H9 (cell line): ENCODE measurements at regions not wholly inside any gene's neighbourhood (a gene's known extent, or its start where the extent isn't known, plus 50 kb on each side); places are given as distances from the start of the nearest gene placed in this dataset.

Experiments used
- DNase-seq: peaks from one replicate; pipeline ENCODE4 v3.0.0-alpha.2; 2017
- H2AFZ ChIP-seq: one replicate; pipeline ENCODE4 v1.6.1; 2013; ENCODE audit warnings: mild to moderate bottlenecking, low read length, control low read depth, moderate library complexity
- H2AK5ac ChIP-seq: 2 replicates; pipeline ENCODE4 v1.6.1; 2013; ENCODE audit warnings: low read length, control low read depth, mixed read lengths; ENCODE audit not compliant: insufficient read length
- H2BK120ac ChIP-seq: one replicate; pipeline ENCODE4 v1.6.1; 2013; ENCODE audit warnings: low read depth, mild to moderate bottlenecking, low read length, control low read depth, inconsistent platforms; ENCODE audit not compliant: poor library complexity, severe bottlenecking
- H2BK12ac ChIP-seq: 2 replicates; pipeline ENCODE4 v1.6.1; 2013; ENCODE audit warnings: low read length, control low read depth, mixed read lengths, low read depth; ENCODE audit not compliant: insufficient read length
- H2BK15ac ChIP-seq: 2 replicates; pipeline ENCODE4 v1.6.1; 2013; ENCODE audit warnings: low read depth, low read length, control low read depth
- H2BK20ac ChIP-seq: one replicate; pipeline ENCODE4 v1.6.1; 2013; ENCODE audit warnings: low read depth, mild to moderate bottlenecking, low read length, control low read depth, inconsistent platforms; ENCODE audit not compliant: poor library complexity, severe bottlenecking
- H2BK5ac ChIP-seq: 2 replicates; pipeline ENCODE4 v1.6.1; 2013; ENCODE audit warnings: low read length, control low read depth, mixed read lengths; ENCODE audit not compliant: insufficient read length
- H3K14ac ChIP-seq: 2 replicates; pipeline ENCODE4 v1.6.1; 2013; ENCODE audit warnings: low read length, control low read depth; ENCODE audit not compliant: insufficient read depth
- H3K18ac ChIP-seq: 2 replicates; pipeline ENCODE4 v1.6.1; 2013; ENCODE audit warnings: low read depth, mild to moderate bottlenecking, mixed read lengths, low read length, control low read depth; ENCODE audit not compliant: insufficient read length
- H3K23ac ChIP-seq: 2 replicates; pipeline ENCODE4 v1.6.1; 2013; ENCODE audit warnings: low read length, control low read depth, mixed read lengths, low read depth; ENCODE audit not compliant: insufficient read length
- H3K23me2 ChIP-seq: 2 replicates; pipeline ENCODE4 v1.6.1; 2013; ENCODE audit warnings: low read depth, mild to moderate bottlenecking, mixed read lengths, low read length, control low read depth; ENCODE audit not compliant: insufficient read length, poor library complexity, severe bottlenecking
- H3K27ac ChIP-seq: 2 replicates; pipeline ENCODE4 v1.5.1; 2013; ENCODE audit warnings: low read length, control low read depth, mixed read lengths, low read depth; ENCODE audit not compliant: insufficient read length
- H3K27me3 ChIP-seq: 2 replicates; pipeline ENCODE4 v1.6.1; 2013; ENCODE audit warnings: low read length, control low read depth, inconsistent platforms; ENCODE audit not compliant: insufficient read depth
- H3K4ac ChIP-seq: 2 replicates; pipeline ENCODE4 v1.6.1; 2013; ENCODE audit warnings: low read depth, mild to moderate bottlenecking, control low read depth, inconsistent platforms, low read length, moderate library complexity
- H3K4me1 ChIP-seq: 2 replicates; pipeline ENCODE4 v1.6.1; 2013; ENCODE audit warnings: low read length, control low read depth, inconsistent platforms; ENCODE audit not compliant: insufficient read depth
- H3K4me2 ChIP-seq: 2 replicates; pipeline ENCODE4 v1.6.1; 2013; ENCODE audit warnings: low read length, control low read depth, mixed read lengths; ENCODE audit not compliant: insufficient read length, insufficient read depth
- H3K56ac ChIP-seq: 2 replicates; pipeline ENCODE4 v1.6.1; 2013; ENCODE audit warnings: low read depth, mild to moderate bottlenecking, mixed read lengths, low read length, control low read depth; ENCODE audit not compliant: insufficient read length
- H3K79me1 ChIP-seq: 2 replicates; pipeline ENCODE4 v1.6.1; 2013; ENCODE audit warnings: low read depth, mild to moderate bottlenecking, moderate library complexity, low read length, control low read depth, inconsistent platforms; ENCODE audit not compliant: insufficient read depth, poor library complexity, severe bottlenecking
- H3K79me2 ChIP-seq: 2 replicates; pipeline ENCODE4 v1.6.1; 2013; ENCODE audit warnings: low read length, control low read depth, inconsistent platforms; ENCODE audit not compliant: insufficient read depth
- H3K9ac ChIP-seq: 2 replicates; pipeline ENCODE4 v1.6.1; 2013; ENCODE audit warnings: low read length, control low read depth, mixed read lengths; ENCODE audit not compliant: insufficient read length; ENCODE audit errors: extremely low read depth
- H3K9me3 ChIP-seq: one replicate; pipeline ENCODE4 v1.6.1; 2013; ENCODE audit warnings: low read depth, low read length, inconsistent platforms; ENCODE audit not compliant: control insufficient read depth
- H3T11ph ChIP-seq: one replicate; pipeline ENCODE4 v1.6.1; 2013; ENCODE audit warnings: mild to moderate bottlenecking, low read length, control low read depth, inconsistent platforms
- H4K20me1 ChIP-seq: one replicate; pipeline ENCODE4 v1.6.1; 2013; ENCODE audit not compliant: control insufficient read depth, insufficient read length, insufficient read depth
- H4K5ac ChIP-seq: 2 replicates; pipeline ENCODE4 v1.6.1; 2013; ENCODE audit warnings: low read depth, mild to moderate bottlenecking, mixed read lengths, low read length, control low read depth; ENCODE audit not compliant: insufficient read length
- H4K8ac ChIP-seq: replicated peaks from 2 replicates; pipeline ENCODE4 v1.6.1; 2013; ENCODE audit warnings: low read length, control low read depth, mixed read lengths, low read depth; ENCODE audit not compliant: insufficient read length
- H4K91ac ChIP-seq: 2 replicates; pipeline ENCODE4 v1.6.1; 2013; ENCODE audit warnings: low read depth, mild to moderate bottlenecking, moderate library complexity, mixed read lengths, low read length, control low read depth; ENCODE audit not compliant: insufficient read length
- H3K27ac Mint-ChIP-seq, 3 experiments: 2 replicates in 2 of 3; 3 replicates in 1 of 3; pipeline ENCODE4 v1.8.0; 2020 to 2021; ENCODE audit warnings: mixed read lengths in 3 of 3, mild to moderate bottlenecking in 1 of 3, moderate library complexity in 1 of 3
- H3K27me3 Mint-ChIP-seq: 2 replicates; pipeline ENCODE4 v1.8.0; 2021; ENCODE audit warnings: low read depth, mild to moderate bottlenecking, moderate library complexity, mixed read lengths
- H3K36me3 Mint-ChIP-seq, 3 experiments: 2 replicates in 2 of 3; 3 replicates in 1 of 3; pipeline ENCODE4 v1.8.0; 2020 to 2021; ENCODE audit warnings: low read depth in 3 of 3, mixed read lengths in 3 of 3; ENCODE audit not compliant: insufficient read depth in 1 of 3
- H3K4me1 Mint-ChIP-seq, 2 experiments: 2 replicates each; pipeline ENCODE4 v1.8.0; 2020; ENCODE audit warnings: mixed read lengths in 2 of 2
- H3K4me3 Mint-ChIP-seq, 2 experiments: 2 replicates in 1 of 2; 3 replicates in 1 of 2; pipeline ENCODE4 v1.8.0; 2020 to 2021; ENCODE audit warnings: mild to moderate bottlenecking in 2 of 2, mixed read lengths in 2 of 2, moderate library complexity in 1 of 2
- H3K9me3 Mint-ChIP-seq, 2 experiments: 2 replicates in 1 of 2; 3 replicates in 1 of 2; pipeline ENCODE4 v1.8.0; 2020; ENCODE audit warnings: mild to moderate bottlenecking in 2 of 2, mixed read lengths in 2 of 2, moderate library complexity in 1 of 2
- WGBS: extraction: QIAGEN DNeasy Blood & Tissue Kit; methylation state at CpG from one replicate; pipeline ENCODE4 v1.1.7; 2013; ENCODE audit warnings: missing lambda C conversion rate, low lambda C conversion rate, mixed read lengths; ENCODE audit not compliant: insufficient read length; ENCODE audit errors: extremely low coverage; 5-methylcytosine and 5-hydroxymethylcytosine counted together
- TF ChIP-seq, protein P1 (sequence below): fragments of 200-600 bp; sonication (generic); conservative IDR thresholded peaks from 3 replicates; pipeline ENCODE4 v1.8.0; 2021; ENCODE audit warnings: antibody characterized with exemption, mild to moderate bottlenecking

DNA sequence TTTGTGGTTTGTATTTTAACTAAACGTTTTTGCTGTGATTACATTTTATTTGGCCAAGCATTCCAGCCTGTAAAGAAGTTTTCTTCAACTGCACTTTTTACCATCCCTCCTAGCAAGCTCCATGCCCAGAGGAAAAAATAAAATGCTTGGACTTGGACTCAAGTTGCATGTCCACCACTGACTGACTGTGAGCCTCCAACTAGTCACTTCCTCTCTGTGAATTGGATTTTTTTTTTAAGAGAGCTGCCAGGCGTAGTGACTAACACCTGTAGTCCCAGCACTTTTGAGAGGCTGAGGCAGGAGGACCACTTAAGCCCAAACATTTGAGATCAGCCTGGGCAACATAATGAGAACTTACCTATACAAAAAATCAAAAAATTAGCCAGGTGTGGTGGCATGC lies 1185.2 kb upstream of the PIK3C3 start:
- no peak overlapping the region for H3K4me2 ChIP-seq
- H3K56ac ChIP-seq, result no peak overlapping the region
- no peak overlapping the region for H3K27ac ChIP-seq
- no peaks in the 10 kb centered on the region for H3K27me3 ChIP-seq
- H2AFZ ChIP-seq, result no peak overlapping the region
- H2AK5ac ChIP-seq, result no peak overlapping the region
- H2BK5ac ChIP-seq, result no peak overlapping the region
- H3K14ac ChIP-seq, result no peak overlapping the region
- H3K9me3 ChIP-seq, result no peaks in the 10 kb centered on the region
- Mint-ChIP-seq H3K27me3 (no peaks in the 10 kb centered on the region), H3K9me3 (no peaks in the 10 kb centered on the region), H3K27ac (no peak overlapping the region), H3K4me3 (no peak overlapping the region), H3K36me3 (no peaks in the 10 kb centered on the region), H3K4me1 (no peaks in the 10 kb centered on the region)
- H3K18ac ChIP-seq, result no peak overlapping the region
- H2BK15ac ChIP-seq, result no peak overlapping the region
- no peak overlapping the region for H2BK120ac ChIP-seq
- H4K20me1 ChIP-seq, result no peaks in the 10 kb centered on the region
- no peak overlapping the region for H4K5ac ChIP-seq
- H3K79me2 ChIP-seq, result no peaks in the 10 kb centered on the region
- no peak for DNase-seq
- H2BK12ac ChIP-seq, result no peak overlapping the region
- no peaks in the 10 kb centered on the region for H3K23me2 ChIP-seq
- no peak overlapping the region for H3K9ac ChIP-seq
- no CpG with 5 or more reads among the region's 2 CpGs for WGBS
- H3K4me1 ChIP-seq, result no peaks in the 10 kb centered on the region
- H2BK20ac ChIP-seq, result no peak overlapping the region
- H4K91ac ChIP-seq, result no peak overlapping the region
- no peak overlapping the region for H3K4ac ChIP-seq
- no peak overlapping the region for H3T11ph ChIP-seq
- TF ChIP-seq, protein P1, sequence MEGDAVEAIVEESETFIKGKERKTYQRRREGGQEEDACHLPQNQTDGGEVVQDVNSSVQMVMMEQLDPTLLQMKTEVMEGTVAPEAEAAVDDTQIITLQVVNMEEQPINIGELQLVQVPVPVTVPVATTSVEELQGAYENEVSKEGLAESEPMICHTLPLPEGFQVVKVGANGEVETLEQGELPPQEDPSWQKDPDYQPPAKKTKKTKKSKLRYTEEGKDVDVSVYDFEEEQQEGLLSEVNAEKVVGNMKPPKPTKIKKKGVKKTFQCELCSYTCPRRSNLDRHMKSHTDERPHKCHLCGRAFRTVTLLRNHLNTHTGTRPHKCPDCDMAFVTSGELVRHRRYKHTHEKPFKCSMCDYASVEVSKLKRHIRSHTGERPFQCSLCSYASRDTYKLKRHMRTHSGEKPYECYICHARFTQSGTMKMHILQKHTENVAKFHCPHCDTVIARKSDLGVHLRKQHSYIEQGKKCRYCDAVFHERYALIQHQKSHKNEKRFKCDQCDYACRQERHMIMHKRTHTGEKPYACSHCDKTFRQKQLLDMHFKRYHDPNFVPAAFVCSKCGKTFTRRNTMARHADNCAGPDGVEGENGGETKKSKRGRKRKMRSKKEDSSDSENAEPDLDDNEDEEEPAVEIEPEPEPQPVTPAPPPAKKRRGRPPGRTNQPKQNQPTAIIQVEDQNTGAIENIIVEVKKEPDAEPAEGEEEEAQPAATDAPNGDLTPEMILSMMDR, result no peak
- no peak overlapping the region for H3K23ac ChIP-seq
- no peaks in the 10 kb centered on the region for H3K79me1 ChIP-seq
- no peak overlapping the region for H4K8ac ChIP-seq
